C4-2B (cell line): ENCODE measurements at regions not wholly inside any gene's neighbourhood (a gene's known extent, or its start where the extent isn't known, plus 50 kb on each side); places are given as distances from the start of the nearest gene placed in this dataset.

ENCODE experiments used
- ZFX ChIP-seq: fragments of 450-650 bp; IDR thresholded peaks from 2 replicates; pipeline ENCODE4 v1.6.1; 2017
- TF ChIP-seq, protein P1 (sequence below): fragments of 450-650 bp; conservative IDR thresholded peaks from 2 replicates; pipeline ENCODE4 v1.5.1; 2017; ENCODE audit warnings: mild to moderate bottlenecking

DNA sequence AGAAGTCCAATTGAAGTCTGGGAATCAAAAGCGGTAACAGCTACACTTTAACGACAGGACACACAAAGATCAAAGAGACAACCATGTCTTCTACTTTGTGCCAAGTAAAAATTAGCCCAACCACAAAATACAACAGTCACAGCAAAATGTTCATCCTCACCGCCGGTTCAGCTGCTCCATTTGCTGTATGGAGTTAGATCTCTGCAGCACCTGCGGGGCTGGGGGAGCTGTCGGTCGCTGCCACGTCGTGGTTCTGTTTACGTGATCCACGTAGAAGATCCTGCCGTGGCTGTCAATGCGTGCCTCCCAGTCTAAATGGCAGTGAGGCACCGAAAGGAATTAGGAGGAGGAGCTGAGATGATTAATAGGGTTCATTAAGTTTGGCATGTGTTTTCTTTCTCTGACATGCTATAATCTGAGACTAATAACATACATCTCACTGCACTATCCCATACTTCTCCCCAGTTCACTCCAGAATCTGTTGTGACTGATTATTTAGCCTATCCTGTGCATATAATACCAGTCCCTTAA is 136.5 kb upstream of the STK17B start:
- TF ChIP-seq, protein P1, sequence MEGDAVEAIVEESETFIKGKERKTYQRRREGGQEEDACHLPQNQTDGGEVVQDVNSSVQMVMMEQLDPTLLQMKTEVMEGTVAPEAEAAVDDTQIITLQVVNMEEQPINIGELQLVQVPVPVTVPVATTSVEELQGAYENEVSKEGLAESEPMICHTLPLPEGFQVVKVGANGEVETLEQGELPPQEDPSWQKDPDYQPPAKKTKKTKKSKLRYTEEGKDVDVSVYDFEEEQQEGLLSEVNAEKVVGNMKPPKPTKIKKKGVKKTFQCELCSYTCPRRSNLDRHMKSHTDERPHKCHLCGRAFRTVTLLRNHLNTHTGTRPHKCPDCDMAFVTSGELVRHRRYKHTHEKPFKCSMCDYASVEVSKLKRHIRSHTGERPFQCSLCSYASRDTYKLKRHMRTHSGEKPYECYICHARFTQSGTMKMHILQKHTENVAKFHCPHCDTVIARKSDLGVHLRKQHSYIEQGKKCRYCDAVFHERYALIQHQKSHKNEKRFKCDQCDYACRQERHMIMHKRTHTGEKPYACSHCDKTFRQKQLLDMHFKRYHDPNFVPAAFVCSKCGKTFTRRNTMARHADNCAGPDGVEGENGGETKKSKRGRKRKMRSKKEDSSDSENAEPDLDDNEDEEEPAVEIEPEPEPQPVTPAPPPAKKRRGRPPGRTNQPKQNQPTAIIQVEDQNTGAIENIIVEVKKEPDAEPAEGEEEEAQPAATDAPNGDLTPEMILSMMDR = no peak
- TF ChIP-seq ZFX = no peak
